Astrocyte (in vitro differentiated cells and primary cell): ENCODE measurements at regions not wholly inside any gene's neighbourhood (a gene's known extent, or its start where the extent isn't known, plus 50 kb on each side); places are given as distances from the start of the nearest gene placed in this dataset.

ENCODE experiments used
- DNase-seq: peaks from one replicate; pipeline ENCODE4 v3.0.0-alpha.2; 2010; ENCODE audit warnings: low read depth
- FAIRE-seq: peaks from 2 replicates; lab custom pipeline; 2011; peaks lifted over from hg19 to GRCh38; lab: Jason Lieb, UNC
- H2AFZ ChIP-seq: 2 replicates; pipeline ENCODE4 v1.6.0; 2012; ENCODE audit warnings: low read depth, low read length, inconsistent platforms
- H3K27ac ChIP-seq: 2 replicates; pipeline ENCODE4 v1.5.1; 2011; ENCODE audit warnings: low read depth, low read length, inconsistent platforms
- H3K27me3 ChIP-seq: 2 replicates; pipeline ENCODE4 v1.6.0; 2011; ENCODE audit warnings: low read length, inconsistent platforms; ENCODE audit not compliant: insufficient read depth
- H3K36me3 ChIP-seq: 2 replicates; pipeline ENCODE4 v1.5.1; 2011; ENCODE audit warnings: low read length, inconsistent platforms; ENCODE audit not compliant: insufficient read depth
- H3K4me1 ChIP-seq: 2 replicates; pipeline ENCODE4 v1.5.1; 2011; ENCODE audit warnings: low read length, inconsistent platforms; ENCODE audit not compliant: insufficient read depth
- H3K4me2 ChIP-seq: 2 replicates; pipeline ENCODE4 v1.6.0; 2012; ENCODE audit warnings: low read length, inconsistent platforms
- H3K4me3 ChIP-seq: 2 replicates; pipeline ENCODE4 v1.5.1; 2011; ENCODE audit warnings: low read depth, mild to moderate bottlenecking, low read length, inconsistent platforms; ENCODE audit not compliant: insufficient read depth
- H3K79me2 ChIP-seq: 2 replicates; pipeline ENCODE4 v1.6.0; 2012; ENCODE audit warnings: mild to moderate bottlenecking, low read length, inconsistent platforms; ENCODE audit not compliant: insufficient read depth
- H3K9ac ChIP-seq: 2 replicates; pipeline ENCODE4 v1.6.0; 2012; ENCODE audit warnings: mild to moderate bottlenecking, low read length, inconsistent platforms
- H3K9me3 ChIP-seq: 2 replicates; pipeline ENCODE4 v1.5.1; 2012; ENCODE audit warnings: low read depth, mild to moderate bottlenecking, low read length, inconsistent platforms; ENCODE audit not compliant: insufficient read depth
- H4K20me1 ChIP-seq: 2 replicates; pipeline ENCODE4 v1.6.0; 2012; ENCODE audit warnings: low read length, inconsistent platforms; ENCODE audit not compliant: insufficient read depth
- H3K27ac Mint-ChIP-seq: one replicate; pipeline ENCODE4 v1.8.0; 2021; ENCODE audit warnings: mild to moderate bottlenecking, mixed read lengths; ENCODE audit not compliant: unreplicated experiment
- H3K27me3 Mint-ChIP-seq: one replicate; pipeline ENCODE4 v1.8.0; 2021; ENCODE audit warnings: low read depth, mixed read lengths; ENCODE audit not compliant: unreplicated experiment
- H3K36me3 Mint-ChIP-seq: one replicate; pipeline ENCODE4 v1.8.0; 2021; ENCODE audit warnings: low read depth, mixed read lengths; ENCODE audit not compliant: unreplicated experiment
- H3K4me1 Mint-ChIP-seq: one replicate; pipeline ENCODE4 v1.8.0; 2021; ENCODE audit warnings: low read depth, mixed read lengths; ENCODE audit not compliant: unreplicated experiment
- H3K4me3 Mint-ChIP-seq: one replicate; pipeline ENCODE4 v1.8.0; 2021; ENCODE audit warnings: mild to moderate bottlenecking, moderate library complexity, mixed read lengths; ENCODE audit not compliant: unreplicated experiment
- H3K9me3 Mint-ChIP-seq: one replicate; pipeline ENCODE4 v1.8.0; 2021; ENCODE audit warnings: mild to moderate bottlenecking, mixed read lengths; ENCODE audit not compliant: unreplicated experiment
- CTCF ChIP-seq: IDR thresholded peaks from 2 replicates; pipeline ENCODE4 v1.5.1; 2011; ENCODE audit warnings: low read depth, mild to moderate bottlenecking, inconsistent platforms, low read length, moderate library complexity; ENCODE audit not compliant: insufficient read depth
- EZH2 ChIP-seq: IDR thresholded peaks from 2 replicates; pipeline ENCODE4 v1.6.1; 2012; ENCODE audit warnings: mild to moderate bottlenecking, low read length, inconsistent platforms; ENCODE audit not compliant: insufficient read depth

- Mint-ChIP-seq H3K4me1 (no peaks in the 10 kb centered on the region), H3K27me3 (no peaks in the 10 kb centered on the region), H3K9me3 (peaks cover 3% of the 10 kb centered on the region), H3K27ac (no peak overlapping the region), H3K4me3 (no peak overlapping the region), H3K36me3 (no peaks in the 10 kb centered on the region)
- FAIRE-seq: no peak
- Histone ChIP-seq H3K9ac (no peak overlapping the region), H3K79me2 (no peaks in the 10 kb centered on the region), H3K4me2 (no peak overlapping the region), H3K27me3 (no peaks in the 10 kb centered on the region), H3K4me1 (no peaks in the 10 kb centered on the region), H3K9me3 (peaks cover under 1% of the 10 kb centered on the region), H3K4me3 (no peak overlapping the region), H3K27ac (no peak overlapping the region), H4K20me1 (no peaks in the 10 kb centered on the region), H2AFZ (no peak overlapping the region), H3K36me3 (no peaks in the 10 kb centered on the region)
- TF ChIP-seq CTCF (no peak), EZH2 (no peak)
- DNase-seq: peak; percentile 52
These were observed 111.4 kb upstream of the ALCAM start for GRCh38 chr3:105255350-105255749.

- no peak overlapping the region for H3K9ac ChIP-seq
- Mint-ChIP-seq H3K4me1 (no peaks in the 10 kb centered on the region), H3K36me3 (no peaks in the 10 kb centered on the region), H3K9me3 (peaks cover 5% of the 10 kb centered on the region), H3K27ac (no peak overlapping the region), H3K4me3 (no peak overlapping the region), H3K27me3 (no peaks in the 10 kb centered on the region)
- no peaks in the 10 kb centered on the region for H3K4me1 ChIP-seq
- no peaks in the 10 kb centered on the region for H3K79me2 ChIP-seq
- H3K4me3 ChIP-seq: no peak overlapping the region
- no peak overlapping the region for H3K27ac ChIP-seq
- H3K4me2 ChIP-seq: no peak overlapping the region
- FAIRE-seq: no peak
- TF ChIP-seq EZH2 (no peak), CTCF (no peak)
- no peaks in the 10 kb centered on the region for H4K20me1 ChIP-seq
- no peak for DNase-seq
- H3K27me3 ChIP-seq: no peaks in the 10 kb centered on the region
- H2AFZ ChIP-seq: no peak overlapping the region
- no peaks in the 10 kb centered on the region for H3K36me3 ChIP-seq
- peaks cover 3% of the 10 kb centered on the region for H3K9me3 ChIP-seq
These were observed 107.2 kb upstream of the ALCAM start for GRCh38 chr3:105259496-105259895.

GRCh38 chr3:105260385-105260784 is 106.3 kb upstream of the ALCAM start:
- FAIRE-seq (no peak), DNase-seq (no peak)
- Mint-ChIP-seq H3K4me3 (no peak overlapping the region), H3K4me1 (no peaks in the 10 kb centered on the region), H3K27ac (no peak overlapping the region), H3K9me3 (peaks cover 5% of the 10 kb centered on the region), H3K27me3 (no peaks in the 10 kb centered on the region), H3K36me3 (no peaks in the 10 kb centered on the region)
- no peak overlapping the region for H2AFZ ChIP-seq
- no peaks in the 10 kb centered on the region for H3K27me3 ChIP-seq
- peaks cover 3% of the 10 kb centered on the region for H3K9me3 ChIP-seq
- H3K4me3 ChIP-seq: no peak overlapping the region
- no peaks in the 10 kb centered on the region for H3K79me2 ChIP-seq
- no peak overlapping the region for H3K9ac ChIP-seq
- no peak overlapping the region for H3K4me2 ChIP-seq
- TF ChIP-seq EZH2 (no peak), CTCF (no peak)
- H3K4me1 ChIP-seq: no peaks in the 10 kb centered on the region
- no peak overlapping the region for H3K27ac ChIP-seq
- no peaks in the 10 kb centered on the region for H4K20me1 ChIP-seq
- no peaks in the 10 kb centered on the region for H3K36me3 ChIP-seq
